Middle frontal gyrus (tissue), 1 donor: ENCODE measurements at regions not wholly inside any gene's neighbourhood (a gene's known extent, or its start where the extent isn't known, plus 50 kb on each side); places are given as distances from the start of the nearest gene placed in this dataset.

Source experiments
- DNase-seq: peaks from one replicate; pipeline ENCODE4 v3.0.0-alpha.2; 2015; ENCODE audit warnings: low spot score; ENCODE audit errors: extremely low spot score

DNA sequence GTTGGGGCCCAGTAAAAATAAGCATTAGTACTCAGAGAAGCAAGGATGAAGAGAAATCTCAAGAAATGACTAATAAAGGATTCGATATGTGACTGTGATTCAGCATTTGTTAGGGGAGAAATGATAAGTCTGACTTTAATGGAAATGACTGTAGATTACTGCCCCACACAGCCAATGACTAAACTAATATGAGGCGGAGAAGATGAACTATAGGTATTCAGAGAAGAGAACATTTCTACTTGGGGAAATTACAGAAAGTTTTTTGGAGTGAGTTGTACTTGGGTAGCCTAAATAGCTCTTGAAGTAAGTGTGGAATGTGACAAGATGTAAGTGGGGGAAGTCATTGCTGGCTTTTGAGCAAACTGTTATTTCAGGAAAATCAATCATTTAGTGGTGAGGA, 380.0 kb downstream of the PDCD6IP start:
- no peak for DNase-seq

DNA sequence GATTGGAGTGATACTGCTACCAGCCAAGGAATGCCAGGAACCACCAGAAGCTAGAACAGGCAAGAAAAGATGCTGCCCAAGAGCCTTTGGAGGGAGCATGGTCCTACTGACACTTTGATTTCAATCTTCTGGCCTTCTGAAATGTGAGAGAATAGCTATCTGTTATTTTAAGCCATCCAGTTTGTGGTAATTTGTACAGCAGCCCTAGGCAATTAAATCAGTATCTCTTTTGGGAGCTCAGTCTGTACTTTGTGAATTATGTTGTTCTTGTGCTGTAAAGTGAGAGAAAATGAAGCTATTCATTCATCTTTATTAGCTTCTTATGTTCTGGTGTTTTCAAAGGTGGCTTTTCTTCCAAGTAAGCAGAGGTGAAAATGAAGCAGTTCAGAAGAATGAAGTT, 381.3 kb downstream of the PDCD6IP start:
- DNase-seq, result no peak

DNA sequence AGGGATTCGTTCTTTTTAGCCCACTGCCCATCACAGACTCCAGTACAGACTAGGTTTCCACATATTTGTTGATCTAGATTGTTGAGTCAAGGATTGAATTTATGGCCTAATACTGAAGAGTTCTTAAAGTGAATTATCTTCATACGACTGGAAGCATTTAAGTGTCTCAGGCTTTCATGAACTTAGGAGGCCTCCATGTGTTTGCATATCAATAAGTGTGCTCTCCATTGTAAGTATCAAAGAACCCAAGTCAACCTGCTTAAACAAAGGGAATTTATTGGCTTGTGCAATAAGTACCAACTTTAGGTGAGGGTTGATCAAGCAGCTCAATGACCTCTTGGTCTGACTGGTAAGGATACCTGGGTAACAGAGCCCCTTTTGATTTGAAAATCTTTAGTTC, 382.1 kb downstream of the PDCD6IP start:
- DNase-seq, result no peak

DNA sequence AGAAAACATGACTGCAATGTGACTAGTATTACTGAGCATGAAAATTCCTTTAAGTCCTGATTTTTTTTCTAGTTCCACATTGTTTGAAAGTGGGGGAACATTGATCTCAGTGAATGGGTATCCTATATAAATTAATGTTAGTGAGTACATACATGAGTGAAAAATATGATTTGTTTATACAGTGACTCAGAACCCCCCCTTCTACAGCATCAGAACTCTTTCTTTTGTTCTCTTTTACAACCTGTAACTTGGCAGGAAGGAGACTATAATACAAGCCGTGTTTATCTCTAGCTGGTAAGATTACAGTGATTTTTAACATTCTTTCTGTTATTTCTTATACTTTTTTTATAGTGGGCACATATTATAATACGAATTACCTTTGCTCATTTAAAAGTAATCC, 384.7 kb downstream of the PDCD6IP start:
- DNase-seq, result no peak

DNA sequence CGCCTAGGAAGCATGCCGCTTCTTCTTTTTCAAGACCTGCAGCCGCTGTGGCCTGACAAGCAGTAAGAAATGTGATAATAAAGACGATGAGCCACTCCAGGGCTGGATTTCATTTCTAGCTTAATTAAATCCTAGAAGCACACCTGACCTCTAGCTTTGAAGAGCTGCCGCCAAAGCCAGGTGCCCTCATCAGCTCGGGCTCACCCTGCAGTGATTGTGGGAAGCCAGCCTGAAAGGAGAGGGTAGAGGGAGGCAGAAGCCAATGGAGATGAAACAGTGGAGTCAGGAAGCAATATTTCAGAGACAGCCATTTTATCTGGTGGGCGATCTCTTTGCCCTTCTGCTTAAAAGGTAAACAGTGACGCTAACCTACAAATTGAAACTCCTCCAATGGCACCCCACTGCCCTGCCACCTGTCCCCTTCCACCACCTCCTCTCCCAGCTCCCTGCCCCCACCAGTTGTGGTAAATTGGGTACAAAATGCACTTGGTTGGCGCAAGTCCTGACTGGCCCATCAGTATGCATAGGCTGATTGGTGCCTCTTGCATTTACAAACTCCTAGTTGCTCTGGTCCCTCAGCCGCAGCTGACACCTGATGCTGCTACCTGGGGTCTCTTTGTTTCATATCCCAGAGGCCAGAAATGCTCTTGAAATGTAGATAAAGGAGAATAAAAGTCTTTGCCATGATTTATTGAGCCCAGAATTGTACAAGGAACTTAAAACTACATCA, 385.3 kb downstream of the PDCD6IP start:
- DNase-seq, result no peak

DNA sequence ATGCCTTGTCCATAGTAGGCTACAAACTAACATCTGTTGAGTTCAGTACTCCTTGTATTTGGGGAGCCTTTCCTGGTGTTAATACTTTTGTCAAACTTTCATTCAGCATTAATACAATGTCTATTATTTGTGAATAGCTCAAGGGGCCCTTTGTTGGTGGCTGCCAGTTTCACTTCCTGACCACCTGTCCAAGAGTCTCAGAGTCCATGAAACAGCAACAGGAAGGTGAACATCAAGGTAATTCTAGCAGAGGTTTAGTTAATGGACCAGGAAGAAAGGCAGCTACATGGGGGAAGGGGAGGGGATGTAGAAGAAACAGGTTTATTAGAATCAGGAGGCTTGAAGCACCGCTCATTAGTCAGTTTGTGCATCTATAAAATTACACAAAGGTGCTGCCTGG, 386.9 kb downstream of the PDCD6IP start:
- DNase-seq, result no peak

DNA sequence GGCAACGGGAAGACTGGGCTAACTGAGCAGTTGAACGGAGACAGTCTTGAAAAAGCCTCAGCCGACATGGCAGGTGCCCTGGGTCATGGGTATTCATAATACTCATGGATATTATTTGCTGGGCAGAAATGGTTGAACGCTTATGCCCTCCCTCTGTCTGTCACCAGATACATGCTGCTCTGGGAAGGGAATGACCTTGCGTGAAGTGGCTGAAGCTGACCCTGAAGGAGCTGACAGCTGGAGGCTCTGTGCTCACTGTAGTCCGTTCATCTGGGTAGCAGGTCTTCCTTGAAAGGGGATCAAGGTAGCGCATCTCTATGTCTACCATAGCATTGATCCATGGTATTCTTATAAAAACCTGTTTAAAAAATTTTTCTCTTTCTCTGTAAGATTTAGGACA, 390.7 kb downstream of the PDCD6IP start:
- no peak for DNase-seq

DNA sequence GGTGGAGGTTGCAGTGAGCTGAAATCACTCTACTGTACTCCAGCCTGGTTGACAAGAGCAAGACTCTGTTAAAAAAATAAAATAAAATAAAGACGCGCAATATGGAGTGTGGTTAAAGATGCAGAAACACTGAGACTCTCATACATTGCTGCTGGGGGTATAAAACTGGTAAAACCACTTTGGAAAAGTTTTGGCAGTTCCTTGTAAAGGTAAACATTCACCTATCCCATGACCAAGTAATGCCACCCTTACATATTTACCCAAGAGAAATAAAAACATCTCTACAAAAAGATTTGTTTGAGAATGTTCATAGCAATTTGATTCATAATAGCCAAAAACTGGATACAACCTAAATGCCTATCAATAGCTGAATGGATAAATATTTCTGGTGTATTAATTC, 398.5 kb downstream of the PDCD6IP start:
- DNase-seq, result no peak

DNA sequence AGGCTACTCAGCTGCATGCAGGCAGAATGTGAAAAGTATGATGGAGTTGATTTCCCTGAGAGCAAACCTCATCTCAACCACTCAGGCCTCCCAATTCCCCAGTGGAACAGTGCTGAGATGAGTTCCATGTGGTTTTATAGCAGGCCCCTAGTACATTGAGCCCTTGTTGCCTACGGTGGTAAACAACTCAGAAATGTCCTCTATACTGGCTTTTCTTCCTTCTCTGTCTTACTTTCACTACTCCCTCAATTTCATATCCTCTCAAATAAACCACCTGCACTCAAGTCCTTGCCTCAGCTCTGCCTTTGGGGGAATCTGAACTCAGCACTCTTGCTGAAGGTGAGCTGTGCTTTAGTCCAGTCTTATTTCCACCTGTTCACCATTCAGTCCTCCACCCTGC, 399.9 kb downstream of the PDCD6IP start:
- DNase-seq, result no peak

DNA sequence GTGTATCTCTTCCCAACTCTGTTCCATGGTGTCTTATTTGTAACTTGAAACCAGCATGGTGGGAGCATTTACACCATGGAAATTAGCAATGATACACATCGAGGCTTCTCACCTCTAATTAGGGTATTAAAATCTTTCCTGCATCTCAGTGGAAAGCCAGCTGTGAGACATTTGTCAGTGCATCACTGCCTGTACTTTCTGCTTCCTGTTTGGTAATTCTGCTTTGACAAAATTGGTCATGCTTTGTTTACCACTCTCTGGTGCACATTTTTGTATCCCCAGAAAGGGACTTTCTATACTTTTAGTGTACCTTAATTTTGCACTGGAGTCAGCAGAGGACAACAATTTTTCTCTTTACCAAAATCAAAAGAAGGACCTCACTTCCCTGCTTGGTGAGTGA, 402.1 kb downstream of the PDCD6IP start:
- DNase-seq, result no peak

DNA sequence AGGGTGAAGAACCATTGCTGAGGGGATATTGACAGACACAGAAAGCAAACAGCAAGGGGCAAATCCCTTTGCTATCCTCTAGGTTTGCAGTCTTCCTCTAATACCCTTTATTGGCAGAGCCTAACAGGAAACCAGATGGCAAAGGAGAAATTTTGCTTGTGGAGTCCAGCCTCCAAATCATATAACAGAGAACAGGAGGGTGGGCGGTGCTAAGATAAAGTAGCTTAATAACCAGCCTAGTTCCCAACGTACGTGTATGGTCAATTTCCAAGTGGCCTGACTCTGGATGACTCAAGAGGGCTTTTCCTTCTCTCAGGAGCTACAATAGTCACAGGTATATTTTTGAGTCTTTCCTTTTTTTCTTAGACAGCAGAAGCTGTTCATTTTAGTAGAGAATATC, 404.5 kb downstream of the PDCD6IP start:
- DNase-seq, result no peak

DNA sequence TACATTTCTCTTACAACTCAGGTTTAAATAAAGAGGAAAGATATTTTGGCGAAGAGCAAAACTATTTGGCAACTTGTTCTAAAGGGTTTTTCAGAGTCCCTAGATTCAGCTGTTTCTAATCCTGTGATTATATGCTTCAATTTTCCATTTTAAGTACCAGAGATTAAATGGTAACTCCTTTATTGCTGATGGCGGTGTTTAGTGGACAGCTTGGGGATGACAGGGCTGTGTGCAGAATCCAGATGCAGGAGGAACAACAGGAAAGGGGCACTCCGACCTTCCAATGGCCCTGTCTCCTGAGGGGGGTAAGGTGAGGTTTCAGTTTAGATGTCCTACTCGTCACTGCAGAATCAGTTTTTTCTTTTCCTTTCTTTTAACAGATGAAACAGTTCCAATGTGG, 405.0 kb downstream of the PDCD6IP start:
- no peak for DNase-seq

DNA sequence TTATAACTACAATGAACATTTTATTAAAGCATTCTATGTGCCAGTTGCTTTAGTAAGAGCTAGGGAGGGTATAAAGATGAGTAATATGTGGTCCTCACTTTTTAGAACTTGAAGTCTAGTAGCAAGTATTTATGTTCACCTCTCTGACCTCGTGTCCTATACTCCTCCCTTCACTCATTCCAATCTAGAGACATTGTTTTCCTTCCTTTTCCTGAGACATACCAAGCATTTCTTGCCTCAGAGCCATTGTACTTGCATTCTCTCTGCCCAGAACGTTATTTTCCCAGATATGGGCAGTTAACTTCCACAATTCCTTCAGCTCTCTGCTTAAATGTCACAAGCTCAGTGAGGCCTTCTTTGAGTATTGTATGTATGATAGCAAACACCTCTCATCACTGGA, 408.6 kb downstream of the PDCD6IP start:
- no peak for DNase-seq

DNA sequence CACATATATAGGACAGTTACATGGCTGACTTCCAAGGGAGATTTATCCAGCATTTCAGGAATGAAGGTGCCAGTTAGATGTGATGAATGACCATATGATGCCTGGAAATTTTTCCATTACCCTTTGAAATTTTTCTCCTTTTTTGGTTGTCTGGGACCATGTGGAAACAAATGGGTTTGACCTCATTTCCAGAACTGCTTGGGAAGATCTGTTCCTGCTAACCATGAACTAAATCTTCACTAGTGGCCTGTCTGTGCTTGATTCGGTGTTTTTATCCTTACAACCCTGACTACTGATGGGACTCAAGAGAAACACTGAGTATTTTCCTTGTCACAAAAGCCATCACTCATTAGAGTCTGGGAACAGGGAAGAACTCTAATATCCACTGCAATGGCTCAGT, 409.4 kb downstream of the PDCD6IP start:
- DNase-seq, result no peak

DNA sequence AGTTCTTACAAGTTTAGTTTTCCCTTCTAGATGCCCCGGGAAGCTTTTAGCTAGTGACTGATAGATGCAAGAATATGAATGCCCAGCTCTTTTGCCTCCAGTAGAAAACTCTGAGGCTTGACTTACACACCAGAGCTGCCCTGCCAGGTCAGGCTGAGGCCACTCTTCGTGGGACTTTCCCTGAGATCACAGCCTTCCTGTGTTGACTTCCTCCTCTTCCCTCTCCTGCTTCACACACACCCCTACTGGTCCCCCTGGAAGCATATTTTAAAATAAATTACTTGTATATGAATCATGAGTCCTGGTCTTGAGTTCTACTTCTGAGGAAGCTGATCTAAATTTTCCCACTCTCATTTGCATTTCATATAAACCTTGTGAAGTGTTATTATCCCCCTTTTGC, 413.7 kb downstream of the PDCD6IP start:
- DNase-seq, result no peak

DNA sequence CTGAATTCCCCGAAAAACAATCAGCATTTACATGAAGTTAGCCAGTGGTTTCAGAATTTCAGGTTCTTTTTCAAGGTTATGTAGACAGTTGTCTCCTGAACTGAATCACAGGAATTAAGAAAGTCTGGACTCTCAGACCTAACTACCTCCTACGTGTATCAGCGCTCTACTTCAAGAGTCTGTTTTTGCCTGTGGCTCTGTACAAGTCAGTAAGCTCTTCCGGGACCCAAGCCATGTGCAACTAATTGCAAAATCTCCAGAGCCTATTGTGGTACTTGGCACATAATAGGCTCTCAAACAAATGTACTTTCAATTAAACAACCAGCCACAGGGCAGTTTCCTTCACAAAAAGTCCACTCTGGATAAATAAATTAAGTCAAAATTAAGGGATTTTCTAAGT, 414.2 kb downstream of the PDCD6IP start:
- DNase-seq, result no peak

DNA sequence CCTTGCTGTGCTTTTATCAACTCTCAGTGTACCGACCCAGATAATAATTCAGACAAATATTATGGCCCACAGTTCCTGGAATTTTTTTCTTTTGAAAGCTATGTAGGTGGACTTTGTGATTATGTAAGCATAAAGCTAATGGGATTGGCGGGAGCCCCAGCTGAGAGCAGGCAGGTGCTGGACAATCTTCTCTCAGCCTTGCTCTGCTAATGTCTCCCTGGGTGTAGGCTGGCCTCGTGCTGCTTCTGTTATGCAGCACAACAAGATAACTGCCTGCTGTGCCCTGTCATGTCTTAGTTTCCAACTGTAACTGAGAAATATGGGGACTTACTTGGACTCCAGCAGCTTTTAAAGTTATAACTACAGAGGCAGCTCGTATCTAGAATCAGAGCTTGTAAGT, 415.0 kb downstream of the PDCD6IP start:
- no peak for DNase-seq

DNA sequence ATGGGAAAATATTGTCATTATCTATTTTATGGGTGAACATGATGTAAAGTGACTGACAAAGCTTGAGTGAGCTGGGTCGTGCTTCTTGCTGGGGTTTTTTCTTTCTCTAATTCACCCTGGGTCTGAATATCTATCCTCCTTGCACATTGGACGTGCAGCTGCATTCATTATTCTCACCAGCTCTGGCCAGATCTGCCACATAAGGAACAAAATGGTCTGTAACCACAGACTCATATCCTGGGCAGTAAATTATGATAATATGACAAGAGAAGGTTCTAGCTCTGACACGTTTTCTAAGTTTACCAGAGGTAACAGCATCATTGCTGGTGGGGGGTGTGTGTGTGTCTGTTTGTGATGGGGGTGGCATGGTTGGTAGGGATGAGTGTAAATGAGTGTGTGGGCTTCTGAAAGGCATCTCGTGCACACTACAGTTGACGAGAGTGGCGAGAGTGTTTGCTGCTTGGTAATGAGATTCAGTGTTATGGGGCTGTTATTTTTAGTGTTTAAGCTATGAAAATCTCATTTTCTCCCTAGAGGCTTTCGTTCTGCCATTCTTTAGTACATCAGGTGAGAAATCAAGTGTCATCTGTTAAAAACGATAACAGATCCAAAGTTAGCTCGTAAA, 418.4 kb downstream of the PDCD6IP start:
- no peak for DNase-seq

DNA sequence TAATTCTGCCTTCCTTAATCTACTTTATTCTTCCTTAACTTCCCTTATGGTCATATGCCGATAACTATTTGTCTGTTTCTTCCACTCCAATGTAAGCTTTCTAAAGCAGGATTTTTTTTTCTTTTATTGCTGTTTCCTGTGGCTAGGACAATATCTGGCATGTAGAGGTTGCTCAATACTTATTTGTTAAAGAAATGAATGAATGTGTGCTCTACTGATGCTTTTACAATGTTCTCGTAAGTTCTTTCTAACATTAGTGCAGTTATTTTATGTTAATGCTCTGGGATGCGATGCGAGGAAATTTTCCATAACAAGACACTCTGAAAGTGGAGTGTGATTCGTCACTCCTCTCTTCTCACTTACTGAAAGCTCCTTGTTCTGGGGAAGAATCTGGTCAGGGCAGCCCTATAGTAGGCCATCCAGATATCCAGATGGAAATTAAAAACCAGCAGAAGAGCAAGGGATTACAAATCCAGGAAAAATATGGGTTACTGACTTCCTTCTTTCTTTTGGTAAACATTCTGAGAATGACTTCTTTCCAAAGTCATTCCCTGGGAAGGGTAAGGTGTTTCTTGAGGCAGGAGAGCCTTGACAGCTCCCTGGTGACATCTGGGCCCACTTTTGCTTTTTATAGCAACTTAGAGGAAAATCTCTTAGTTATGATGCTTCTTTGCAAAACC, 420.4 kb downstream of the PDCD6IP start:
- DNase-seq, result no peak

DNA sequence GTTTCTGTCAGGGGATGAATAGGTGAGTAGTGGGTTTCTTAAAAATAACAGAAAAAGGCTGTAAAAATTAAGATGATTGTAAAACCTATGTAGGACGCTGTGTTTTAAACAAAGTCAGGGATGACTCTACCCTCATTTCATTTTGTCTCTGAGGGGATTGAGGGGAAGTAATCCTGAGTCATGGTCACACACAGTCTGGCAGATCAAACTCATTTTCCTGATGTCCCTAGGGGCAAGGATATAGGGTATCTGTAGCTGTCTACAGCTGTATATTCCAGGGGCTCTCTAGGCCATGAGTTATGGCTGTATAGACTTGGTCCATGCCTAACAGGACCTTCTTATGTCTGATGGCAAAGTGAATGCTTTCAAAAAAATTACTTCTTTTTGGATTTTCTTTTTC, 421.1 kb downstream of the PDCD6IP start:
- no peak for DNase-seq

DNA sequence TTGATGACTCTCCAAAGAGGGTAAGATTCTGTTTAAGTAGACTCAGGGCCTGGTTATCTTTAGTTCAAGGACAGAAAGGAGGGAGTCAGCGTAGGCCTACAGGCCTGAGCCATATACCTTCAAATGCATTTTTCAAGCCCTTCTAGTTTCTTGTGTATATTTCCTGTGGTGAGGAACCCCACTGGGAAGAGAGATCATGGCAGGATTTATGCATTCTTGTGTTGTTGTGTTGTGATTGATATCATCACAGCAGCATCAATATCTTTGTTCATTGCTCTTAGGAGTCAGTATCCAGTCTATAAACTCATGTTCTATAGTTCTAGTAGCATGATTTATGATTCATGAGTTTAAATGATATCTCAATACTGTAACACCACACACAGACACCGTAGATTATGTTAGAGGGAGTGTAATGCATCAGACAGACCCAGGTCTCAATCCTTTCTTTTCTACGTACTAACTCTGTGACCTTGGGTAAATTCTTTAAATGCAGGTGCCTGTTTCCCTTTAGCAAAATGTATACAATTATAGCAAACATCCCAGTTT, 427.5 kb downstream of the PDCD6IP start:
- DNase-seq, result no peak

DNA sequence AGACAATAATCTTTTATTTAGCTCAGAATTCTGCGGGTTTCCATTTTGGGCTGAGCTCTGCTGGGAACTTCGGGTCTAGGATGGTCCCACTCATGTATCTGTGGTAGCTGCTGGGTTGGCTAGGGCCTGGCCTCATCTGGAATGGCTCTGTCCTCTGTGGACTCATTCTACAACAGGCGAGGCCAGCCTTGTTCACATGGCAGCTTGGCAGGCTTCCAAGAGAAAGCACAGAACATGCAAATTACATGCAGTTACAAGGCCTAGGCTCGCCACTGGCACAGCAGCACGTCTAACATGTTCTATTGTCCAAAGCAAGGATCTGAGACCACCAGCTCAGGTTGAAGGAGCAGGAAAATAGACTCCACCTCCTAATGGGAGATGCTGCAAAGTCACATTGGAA, 431.4 kb downstream of the PDCD6IP start:
- DNase-seq, result no peak

DNA sequence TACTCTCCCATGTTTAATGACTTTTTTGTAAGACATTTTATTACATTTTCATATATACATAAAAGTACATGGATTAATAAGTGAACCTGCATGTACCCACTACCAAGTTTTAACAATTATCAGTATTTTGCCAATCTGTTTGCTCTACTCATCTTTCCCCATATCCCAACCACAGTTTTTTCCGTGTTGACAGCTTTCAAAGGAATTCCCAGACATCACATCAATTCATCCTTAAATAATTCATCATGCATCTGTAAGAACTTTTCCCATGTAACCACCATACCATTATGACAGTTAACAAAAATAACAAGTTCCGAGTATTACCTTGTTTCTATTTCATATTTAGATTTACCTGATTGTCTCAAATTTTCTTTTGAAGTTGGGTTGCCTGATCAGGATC, 436.7 kb downstream of the PDCD6IP start:
- no peak for DNase-seq
